ENCODE measurements at regions not wholly inside any gene's neighbourhood (a gene's known extent, or its start where the extent isn't known, plus 50 kb on each side); places are given as distances from the start of the nearest gene placed in this dataset.

GRCh38 chr13:106753251-106753650, 185.3 kb upstream of the ARGLU1 start (continued):
- no peak for TF ChIP-seq TEAD1 (CRISPR knock-in tag; IDR thresholded peaks at IDR 0.05)

DNA sequence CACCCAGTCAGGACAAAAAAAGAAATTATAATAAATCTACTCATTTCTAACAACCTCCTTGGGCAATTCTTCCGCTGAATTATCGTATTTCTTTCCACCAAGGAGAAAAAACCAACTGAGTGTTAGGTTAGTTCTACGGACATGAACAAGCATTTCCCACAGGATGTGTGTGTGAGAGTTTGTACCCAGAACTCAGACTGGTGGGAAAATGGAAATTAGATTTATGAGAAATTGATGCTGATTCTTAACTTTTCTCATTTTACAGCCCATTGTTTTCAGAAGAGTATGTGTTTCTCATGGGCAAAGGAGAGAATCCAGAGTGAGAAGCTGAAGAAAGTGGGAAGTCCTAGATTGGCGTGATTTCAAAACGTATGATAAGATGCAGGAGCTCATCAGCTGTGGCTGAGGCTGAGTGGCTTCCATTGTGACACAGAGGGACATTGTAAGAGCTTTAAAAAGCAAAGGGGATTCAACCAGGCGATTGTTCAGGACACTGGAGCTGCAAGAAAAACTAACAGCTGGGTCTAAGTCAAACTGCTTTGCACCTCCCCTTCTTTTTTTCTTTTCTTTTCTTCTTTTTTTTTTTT, 184.7 kb upstream of the ARGLU1 start:
- TF ChIP-seq, protein P1, sequence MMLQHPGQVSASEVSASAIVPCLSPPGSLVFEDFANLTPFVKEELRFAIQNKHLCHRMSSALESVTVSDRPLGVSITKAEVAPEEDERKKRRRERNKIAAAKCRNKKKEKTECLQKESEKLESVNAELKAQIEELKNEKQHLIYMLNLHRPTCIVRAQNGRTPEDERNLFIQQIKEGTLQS (CRISPR knock-in tag; conservative IDR thresholded peaks at IDR 0.05): no peak
- TF ChIP-seq ATF6 (CRISPR knock-in tag; IDR thresholded peaks at IDR 0.05) (no peak), ESRRA (CRISPR knock-in tag; IDR thresholded peaks at IDR 0.05; ENCODE audit: borderline replicate concordance) (no peak), ZNF219 (CRISPR knock-in tag; IDR thresholded peaks at IDR 0.05; ENCODE audit: borderline replicate concordance) (no peak), NFE2L1 (CRISPR knock-in tag; IDR thresholded peaks at IDR 0.05) (no peak)
- TF ChIP-seq, protein P2, sequence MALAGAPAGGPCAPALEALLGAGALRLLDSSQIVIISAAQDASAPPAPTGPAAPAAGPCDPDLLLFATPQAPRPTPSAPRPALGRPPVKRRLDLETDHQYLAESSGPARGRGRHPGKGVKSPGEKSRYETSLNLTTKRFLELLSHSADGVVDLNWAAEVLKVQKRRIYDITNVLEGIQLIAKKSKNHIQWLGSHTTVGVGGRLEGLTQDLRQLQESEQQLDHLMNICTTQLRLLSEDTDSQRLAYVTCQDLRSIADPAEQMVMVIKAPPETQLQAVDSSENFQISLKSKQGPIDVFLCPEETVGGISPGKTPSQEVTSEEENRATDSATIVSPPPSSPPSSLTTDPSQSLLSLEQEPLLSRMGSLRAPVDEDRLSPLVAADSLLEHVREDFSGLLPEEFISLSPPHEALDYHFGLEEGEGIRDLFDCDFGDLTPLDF (CRISPR knock-in tag; IDR thresholded peaks at IDR 0.05): no peak
- TF ChIP-seq, protein P3, sequence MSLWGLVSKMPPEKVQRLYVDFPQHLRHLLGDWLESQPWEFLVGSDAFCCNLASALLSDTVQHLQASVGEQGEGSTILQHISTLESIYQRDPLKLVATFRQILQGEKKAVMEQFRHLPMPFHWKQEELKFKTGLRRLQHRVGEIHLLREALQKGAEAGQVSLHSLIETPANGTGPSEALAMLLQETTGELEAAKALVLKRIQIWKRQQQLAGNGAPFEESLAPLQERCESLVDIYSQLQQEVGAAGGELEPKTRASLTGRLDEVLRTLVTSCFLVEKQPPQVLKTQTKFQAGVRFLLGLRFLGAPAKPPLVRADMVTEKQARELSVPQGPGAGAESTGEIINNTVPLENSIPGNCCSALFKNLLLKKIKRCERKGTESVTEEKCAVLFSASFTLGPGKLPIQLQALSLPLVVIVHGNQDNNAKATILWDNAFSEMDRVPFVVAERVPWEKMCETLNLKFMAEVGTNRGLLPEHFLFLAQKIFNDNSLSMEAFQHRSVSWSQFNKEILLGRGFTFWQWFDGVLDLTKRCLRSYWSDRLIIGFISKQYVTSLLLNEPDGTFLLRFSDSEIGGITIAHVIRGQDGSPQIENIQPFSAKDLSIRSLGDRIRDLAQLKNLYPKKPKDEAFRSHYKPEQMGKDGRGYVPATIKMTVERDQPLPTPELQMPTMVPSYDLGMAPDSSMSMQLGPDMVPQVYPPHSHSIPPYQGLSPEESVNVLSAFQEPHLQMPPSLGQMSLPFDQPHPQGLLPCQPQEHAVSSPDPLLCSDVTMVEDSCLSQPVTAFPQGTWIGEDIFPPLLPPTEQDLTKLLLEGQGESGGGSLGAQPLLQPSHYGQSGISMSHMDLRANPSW (CRISPR knock-in tag; conservative IDR thresholded peaks at IDR 0.05; ENCODE audit: low read depth): no peak
- ChIA-PET POLR2A (no interaction called here), CTCF (interaction anchor here (0.6 kb wide), 2 partner anchors 60 to 668 kb away, joined by 3 to 4 read pairs; no protein-coding TSS in a partner anchor)
- no peak overlapping the region for H3K4me3 Mint-ChIP-seq
- no peak overlapping the region for H3K27ac Mint-ChIP-seq
- DNase-seq (ENCODE audit: low spot score) (no peak), ATAC-seq (no peak)
- no peaks in the 10 kb centered on the region for H3K27me3 Mint-ChIP-seq (ENCODE audit: low read depth)
- peaks cover 26% of the 10 kb centered on the region for H3K4me1 Mint-ChIP-seq
- H3K36me3 Mint-ChIP-seq: no peaks in the 10 kb centered on the region
- H3K9me3 Mint-ChIP-seq: 0 out of 2 replicates have a peak, but pooled peaks cover 4% of the 10 kb centered on the region

DNA sequence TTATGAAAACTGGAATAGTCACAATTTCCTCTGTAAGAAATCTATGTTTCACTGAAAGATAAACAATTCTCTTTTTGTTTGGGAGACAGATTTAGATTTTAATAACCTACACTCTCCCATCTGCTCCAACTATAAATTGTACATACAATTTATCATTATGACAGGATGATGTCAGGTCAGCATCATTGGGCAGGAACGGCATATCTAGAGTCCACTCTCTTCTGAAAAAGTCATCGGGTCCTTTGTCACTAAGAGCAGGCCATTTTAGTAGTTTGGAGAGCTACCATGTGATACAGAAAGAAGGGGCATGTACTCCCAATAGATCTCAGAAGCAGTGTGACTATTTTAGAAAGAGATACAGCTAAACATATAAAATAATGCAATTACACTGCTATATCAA, 180.8 kb upstream of the ARGLU1 start:
- Mint-ChIP-seq H3K27me3 (ENCODE audit: low read depth) (no peaks in the 10 kb centered on the region), H3K4me3 (no peak overlapping the region), H3K27ac (no peak overlapping the region), H3K36me3 (no peaks in the 10 kb centered on the region), H3K9me3 (0 out of 2 replicates have a peak, but pooled peaks cover 6% of the 10 kb centered on the region), H3K4me1 (peaks cover 10% of the 10 kb centered on the region)
- ATAC-seq (no peak), DNase-seq (ENCODE audit: low spot score) (no peak)
- CTCF ChIA-PET: no interaction called here
- POLR2A ChIA-PET: no interaction called here
- TF ChIP-seq IRF2 (CRISPR knock-in tag; IDR thresholded peaks at IDR 0.05; ENCODE audit: borderline replicate concordance, low read depth) (no peak), FOXP1 (CRISPR knock-in tag; IDR thresholded peaks at IDR 0.05; ENCODE audit: borderline replicate concordance) (no peak), GABPB1 (CRISPR knock-in tag; IDR thresholded peaks at IDR 0.05) (no peak), AR (CRISPR knock-in tag; IDR thresholded peaks at IDR 0.05) (no peak)
- TF ChIP-seq, protein P4, sequence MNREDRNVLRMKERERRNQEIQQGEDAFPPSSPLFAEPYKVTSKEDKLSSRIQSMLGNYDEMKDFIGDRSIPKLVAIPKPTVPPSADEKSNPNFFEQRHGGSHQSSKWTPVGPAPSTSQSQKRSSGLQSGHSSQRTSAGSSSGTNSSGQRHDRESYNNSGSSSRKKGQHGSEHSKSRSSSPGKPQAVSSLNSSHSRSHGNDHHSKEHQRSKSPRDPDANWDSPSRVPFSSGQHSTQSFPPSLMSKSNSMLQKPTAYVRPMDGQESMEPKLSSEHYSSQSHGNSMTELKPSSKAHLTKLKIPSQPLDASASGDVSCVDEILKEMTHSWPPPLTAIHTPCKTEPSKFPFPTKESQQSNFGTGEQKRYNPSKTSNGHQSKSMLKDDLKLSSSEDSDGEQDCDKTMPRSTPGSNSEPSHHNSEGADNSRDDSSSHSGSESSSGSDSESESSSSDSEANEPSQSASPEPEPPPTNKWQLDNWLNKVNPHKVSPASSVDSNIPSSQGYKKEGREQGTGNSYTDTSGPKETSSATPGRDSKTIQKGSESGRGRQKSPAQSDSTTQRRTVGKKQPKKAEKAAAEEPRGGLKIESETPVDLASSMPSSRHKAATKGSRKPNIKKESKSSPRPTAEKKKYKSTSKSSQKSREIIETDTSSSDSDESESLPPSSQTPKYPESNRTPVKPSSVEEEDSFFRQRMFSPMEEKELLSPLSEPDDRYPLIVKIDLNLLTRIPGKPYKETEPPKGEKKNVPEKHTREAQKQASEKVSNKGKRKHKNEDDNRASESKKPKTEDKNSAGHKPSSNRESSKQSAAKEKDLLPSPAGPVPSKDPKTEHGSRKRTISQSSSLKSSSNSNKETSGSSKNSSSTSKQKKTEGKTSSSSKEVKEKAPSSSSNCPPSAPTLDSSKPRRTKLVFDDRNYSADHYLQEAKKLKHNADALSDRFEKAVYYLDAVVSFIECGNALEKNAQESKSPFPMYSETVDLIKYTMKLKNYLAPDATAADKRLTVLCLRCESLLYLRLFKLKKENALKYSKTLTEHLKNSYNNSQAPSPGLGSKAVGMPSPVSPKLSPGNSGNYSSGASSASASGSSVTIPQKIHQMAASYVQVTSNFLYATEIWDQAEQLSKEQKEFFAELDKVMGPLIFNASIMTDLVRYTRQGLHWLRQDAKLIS (CRISPR knock-in tag; IDR thresholded peaks at IDR 0.05; ENCODE audit: borderline replicate concordance): no peak
- TF ChIP-seq, protein P5, sequence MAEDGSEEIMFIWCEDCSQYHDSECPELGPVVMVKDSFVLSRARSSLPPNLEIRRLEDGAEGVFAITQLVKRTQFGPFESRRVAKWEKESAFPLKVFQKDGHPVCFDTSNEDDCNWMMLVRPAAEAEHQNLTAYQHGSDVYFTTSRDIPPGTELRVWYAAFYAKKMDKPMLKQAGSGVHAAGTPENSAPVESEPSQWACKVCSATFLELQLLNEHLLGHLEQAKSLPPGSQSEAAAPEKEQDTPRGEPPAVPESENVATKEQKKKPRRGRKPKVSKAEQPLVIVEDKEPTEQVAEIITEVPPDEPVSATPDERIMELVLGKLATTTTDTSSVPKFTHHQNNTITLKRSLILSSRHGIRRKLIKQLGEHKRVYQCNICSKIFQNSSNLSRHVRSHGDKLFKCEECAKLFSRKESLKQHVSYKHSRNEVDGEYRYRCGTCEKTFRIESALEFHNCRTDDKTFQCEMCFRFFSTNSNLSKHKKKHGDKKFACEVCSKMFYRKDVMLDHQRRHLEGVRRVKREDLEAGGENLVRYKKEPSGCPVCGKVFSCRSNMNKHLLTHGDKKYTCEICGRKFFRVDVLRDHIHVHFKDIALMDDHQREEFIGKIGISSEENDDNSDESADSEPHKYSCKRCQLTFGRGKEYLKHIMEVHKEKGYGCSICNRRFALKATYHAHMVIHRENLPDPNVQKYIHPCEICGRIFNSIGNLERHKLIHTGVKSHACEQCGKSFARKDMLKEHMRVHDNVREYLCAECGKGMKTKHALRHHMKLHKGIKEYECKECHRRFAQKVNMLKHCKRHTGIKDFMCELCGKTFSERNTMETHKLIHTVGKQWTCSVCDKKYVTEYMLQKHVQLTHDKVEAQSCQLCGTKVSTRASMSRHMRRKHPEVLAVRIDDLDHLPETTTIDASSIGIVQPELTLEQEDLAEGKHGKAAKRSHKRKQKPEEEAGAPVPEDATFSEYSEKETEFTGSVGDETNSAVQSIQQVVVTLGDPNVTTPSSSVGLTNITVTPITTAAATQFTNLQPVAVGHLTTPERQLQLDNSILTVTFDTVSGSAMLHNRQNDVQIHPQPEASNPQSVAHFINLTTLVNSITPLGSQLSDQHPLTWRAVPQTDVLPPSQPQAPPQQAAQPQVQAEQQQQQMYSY (CRISPR knock-in tag; IDR thresholded peaks at IDR 0.05): no peak
